MM.1S (cell line): ENCODE measurements at regions not wholly inside any gene's neighbourhood (a gene's known extent, or its start where the extent isn't known, plus 50 kb on each side); places are given as distances from the start of the nearest gene placed in this dataset.
"Not testable (repeated sequence)": the region's sequence is repeated elsewhere in the genome, so short reads cannot be mapped to it uniquely, and the experiment has no call there.

Experiments
- DNase-seq: peaks from one replicate; pipeline ENCODE4 v3.0.0-alpha.2; 2015
- H2AFZ ChIP-seq: fragments of 300-600 bp; sonication (generic); 2 replicates; pipeline ENCODE4 v1.6.0; 2016; ENCODE audit warnings: antibody characterized with exemption, low read length
- H3F3A ChIP-seq: fragments of 300-600 bp; sonication (generic); 2 replicates; pipeline ENCODE4 v1.6.1; 2016; ENCODE audit warnings: mild to moderate bottlenecking, antibody characterized with exemption, low read length, moderate library complexity, mixed read lengths; ENCODE audit not compliant: insufficient read depth
- H3K27ac ChIP-seq: fragments of 300-600 bp; sonication (generic); 2 replicates; pipeline ENCODE4 v1.5.1; 2016; ENCODE audit warnings: mild to moderate bottlenecking, low read length
- H3K27me3 ChIP-seq: fragments of 300-600 bp; sonication (generic); replicated peaks from 2 replicates; pipeline ENCODE4 v1.6.0; 2016; ENCODE audit warnings: low read length; ENCODE audit not compliant: insufficient read depth
- H3K36me3 ChIP-seq: fragments of 300-600 bp; sonication (generic); replicated peaks from 2 replicates; pipeline ENCODE4 v1.6.1; 2016; ENCODE audit warnings: mild to moderate bottlenecking, low read length, mixed read lengths; ENCODE audit not compliant: insufficient read depth
- H3K4me1 ChIP-seq: fragments of 300-600 bp; sonication (generic); 2 replicates; pipeline ENCODE4 v1.6.1; 2016; ENCODE audit warnings: low read length, mixed read lengths
- H3K4me2 ChIP-seq: fragments of 300-600 bp; sonication (generic); 2 replicates; pipeline ENCODE4 v1.6.0; 2016; ENCODE audit warnings: low read depth, low read length
- H3K4me3 ChIP-seq: fragments of 300-600 bp; sonication (generic); 2 replicates; pipeline ENCODE4 v1.5.1; 2016; ENCODE audit warnings: low read length, mixed read lengths
- H3K79me2 ChIP-seq: fragments of 300-600 bp; sonication (generic); 2 replicates; pipeline ENCODE4 v1.6.1; 2016; ENCODE audit warnings: mixed run types, low read length, mixed read lengths
- H3K9ac ChIP-seq: fragments of 300-600 bp; sonication (generic); 2 replicates; pipeline ENCODE4 v1.6.1; 2016; ENCODE audit warnings: low read length, mixed read lengths
- H3K9me2 ChIP-seq: fragments of 300-600 bp; sonication (generic); replicated peaks from 2 replicates; pipeline ENCODE4 v1.6.1; 2016; ENCODE audit warnings: mild to moderate bottlenecking, low read length, mixed read lengths; ENCODE audit not compliant: insufficient read depth
- H3K9me3 ChIP-seq: fragments of 300-600 bp; sonication (generic); replicated peaks from 2 replicates; pipeline ENCODE4 v1.6.1; 2016; ENCODE audit warnings: mild to moderate bottlenecking, low read length, mixed read lengths; ENCODE audit not compliant: insufficient read depth
- H4K20me1 ChIP-seq: fragments of 300-600 bp; sonication (generic); 2 replicates; pipeline ENCODE4 v1.6.1; 2016; ENCODE audit warnings: mild to moderate bottlenecking, low read length, moderate library complexity, mixed read lengths; ENCODE audit not compliant: insufficient read depth
- EZH2 ChIP-seq: fragments of 300-600 bp; sonication (generic); optimal IDR thresholded peaks from 2 replicates; pipeline ENCODE3; 2017; ENCODE audit warnings: low read depth, mild to moderate bottlenecking, antibody characterized with exemption, low read length, mixed read lengths
- EZH2phosphoT487 ChIP-seq: fragments of 300-600 bp; sonication (generic); IDR thresholded peaks from 2 replicates; pipeline ENCODE4 v1.6.1; 2018; ENCODE audit warnings: antibody characterized with exemption, low read length
- TF ChIP-seq, protein P1 (sequence below): fragments of 300-600 bp; sonication (generic); IDR thresholded peaks from 2 replicates; pipeline ENCODE4 v1.5.1; 2016; ENCODE audit warnings: antibody characterized with exemption, low read length, mixed read lengths

DNA sequence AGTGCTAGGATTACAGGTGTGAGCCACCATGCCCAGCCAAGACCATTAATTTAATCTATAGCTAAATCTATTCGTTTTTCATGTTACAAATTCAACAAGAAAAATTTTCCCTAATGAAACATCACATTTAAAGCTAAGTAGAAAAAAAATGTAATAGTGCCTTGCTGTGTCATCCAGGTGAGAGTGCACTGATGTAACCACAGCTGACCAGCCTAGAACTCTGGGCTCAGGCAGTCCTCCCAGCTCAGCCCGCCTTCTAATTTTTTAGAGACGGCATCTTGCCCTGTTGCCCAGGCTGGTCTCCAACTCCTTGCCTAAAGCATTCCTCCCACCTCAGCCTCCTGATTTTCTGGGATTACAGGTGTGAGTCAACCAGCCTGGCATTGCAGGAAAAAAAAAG is 109.0 kb downstream of the PPIAL4G start:
- Histone ChIP-seq H3K4me3 (no peak overlapping the region), H3K79me2 (no peaks in the 10 kb centered on the region), H2AFZ (no peak overlapping the region), H4K20me1 (no peaks in the 10 kb centered on the region), H3K9ac (no peak overlapping the region), H3F3A (no peaks in the 10 kb centered on the region), H3K27ac (no peak overlapping the region), H3K36me3 (no peaks in the 10 kb centered on the region), H3K9me2 (no peaks in the 10 kb centered on the region), H3K4me1 (peaks cover 5% of the 10 kb centered on the region; the same call in 1 of the 2 replicates), H3K9me3 (no peaks in the 10 kb centered on the region), H3K4me2 (no peak overlapping the region), H3K27me3 (no peaks in the 10 kb centered on the region)
- no peak for DNase-seq
- TF ChIP-seq EZH2phosphoT487, result no peak
- no peak for TF ChIP-seq EZH2
- TF ChIP-seq, protein P1, sequence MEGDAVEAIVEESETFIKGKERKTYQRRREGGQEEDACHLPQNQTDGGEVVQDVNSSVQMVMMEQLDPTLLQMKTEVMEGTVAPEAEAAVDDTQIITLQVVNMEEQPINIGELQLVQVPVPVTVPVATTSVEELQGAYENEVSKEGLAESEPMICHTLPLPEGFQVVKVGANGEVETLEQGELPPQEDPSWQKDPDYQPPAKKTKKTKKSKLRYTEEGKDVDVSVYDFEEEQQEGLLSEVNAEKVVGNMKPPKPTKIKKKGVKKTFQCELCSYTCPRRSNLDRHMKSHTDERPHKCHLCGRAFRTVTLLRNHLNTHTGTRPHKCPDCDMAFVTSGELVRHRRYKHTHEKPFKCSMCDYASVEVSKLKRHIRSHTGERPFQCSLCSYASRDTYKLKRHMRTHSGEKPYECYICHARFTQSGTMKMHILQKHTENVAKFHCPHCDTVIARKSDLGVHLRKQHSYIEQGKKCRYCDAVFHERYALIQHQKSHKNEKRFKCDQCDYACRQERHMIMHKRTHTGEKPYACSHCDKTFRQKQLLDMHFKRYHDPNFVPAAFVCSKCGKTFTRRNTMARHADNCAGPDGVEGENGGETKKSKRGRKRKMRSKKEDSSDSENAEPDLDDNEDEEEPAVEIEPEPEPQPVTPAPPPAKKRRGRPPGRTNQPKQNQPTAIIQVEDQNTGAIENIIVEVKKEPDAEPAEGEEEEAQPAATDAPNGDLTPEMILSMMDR, result no peak

DNA sequence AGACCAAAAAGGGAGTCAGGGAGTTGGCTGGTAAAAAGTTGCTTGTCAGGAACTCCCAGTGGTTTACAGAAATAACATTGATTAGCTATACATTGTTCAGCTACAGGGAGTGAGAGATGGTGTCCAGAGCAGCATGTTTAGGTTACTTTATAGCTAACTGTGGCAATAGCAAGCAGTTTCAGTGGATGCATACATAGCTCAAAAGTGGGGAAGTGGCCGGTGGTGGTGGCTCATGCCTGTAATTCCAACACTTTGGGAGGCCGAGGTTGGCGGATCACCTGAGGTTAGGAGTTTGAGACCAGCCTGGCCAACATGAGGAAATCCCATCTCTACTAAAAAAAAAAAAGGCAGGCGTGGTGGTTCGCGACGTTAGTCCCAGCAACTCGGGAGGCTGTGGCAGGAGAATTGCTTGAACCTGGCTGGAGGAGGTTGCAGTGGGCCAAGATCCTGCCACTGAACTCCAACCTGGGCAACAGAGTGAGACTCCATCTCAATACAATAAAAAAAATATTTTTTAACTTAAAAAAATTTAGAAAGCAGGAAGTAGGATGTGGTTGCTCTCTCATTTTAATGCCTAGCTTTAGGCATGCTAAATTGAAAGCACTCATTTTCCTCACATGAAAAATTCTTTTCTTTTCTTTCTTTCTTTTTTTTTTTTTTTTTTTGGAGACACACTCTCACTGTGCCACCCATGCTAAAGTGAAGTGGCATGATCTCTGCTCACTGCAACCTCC is 109.7 kb downstream of the PPIAL4G start:
- no peak for DNase-seq
- H3K9me3 ChIP-seq, result no peaks in the 10 kb centered on the region
- H3K27ac ChIP-seq, result no peak overlapping the region
- H3K79me2 ChIP-seq, result no peaks in the 10 kb centered on the region
- no peak overlapping the region for H3K9ac ChIP-seq
- H4K20me1 ChIP-seq, result no peaks in the 10 kb centered on the region
- peaks cover 5% of the 10 kb centered on the region; the same call in 1 of the 2 replicates for H3K4me1 ChIP-seq
- H3K9me2 ChIP-seq, result no peaks in the 10 kb centered on the region
- no peaks in the 10 kb centered on the region for H3K27me3 ChIP-seq
- H2AFZ ChIP-seq, result no peak overlapping the region
- TF ChIP-seq EZH2 (no peak), EZH2phosphoT487 (no peak)
- TF ChIP-seq, protein P1, result no peak
- no peaks in the 10 kb centered on the region for H3K36me3 ChIP-seq
- no peak overlapping the region for H3K4me2 ChIP-seq
- H3K4me3 ChIP-seq, result no peak overlapping the region
- H3F3A ChIP-seq, result no peaks in the 10 kb centered on the region

DNA sequence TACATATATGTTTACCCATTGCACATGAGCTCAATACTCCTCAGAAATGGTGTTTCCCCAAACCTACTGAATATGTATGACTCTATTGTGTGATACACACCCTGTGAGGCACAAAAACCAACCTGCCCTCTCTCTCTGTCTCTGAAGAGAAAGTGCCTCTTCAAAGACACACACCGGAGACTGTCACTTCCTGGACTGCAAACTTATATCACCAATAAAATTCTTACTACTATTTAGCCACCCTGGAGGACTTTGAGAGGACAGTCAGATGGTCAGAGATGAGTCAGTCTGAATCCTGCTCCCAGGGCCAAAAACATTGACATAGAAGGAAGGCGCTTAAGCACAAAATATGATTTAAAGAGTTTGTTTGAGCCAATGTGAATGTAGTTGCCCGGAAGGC is 110.4 kb downstream of the PPIAL4G start:
- H3F3A ChIP-seq, result no peaks in the 10 kb centered on the region
- DNase-seq, result peak; percentile 19
- TF ChIP-seq, protein P1, result no peak
- TF ChIP-seq EZH2 (no peak), EZH2phosphoT487 (no peak)
- H3K9ac ChIP-seq, result no peak overlapping the region
- no peaks in the 10 kb centered on the region for H3K27me3 ChIP-seq
- H3K4me3 ChIP-seq, result no peak overlapping the region
- no peak overlapping the region for H3K4me2 ChIP-seq
- no peaks in the 10 kb centered on the region for H4K20me1 ChIP-seq
- no peaks in the 10 kb centered on the region for H3K36me3 ChIP-seq
- H3K9me2 ChIP-seq, result no peaks in the 10 kb centered on the region
- no peak overlapping the region for H2AFZ ChIP-seq
- H3K9me3 ChIP-seq, result no peaks in the 10 kb centered on the region
- H3K27ac ChIP-seq, result no peak overlapping the region
- peaks cover 5% of the 10 kb centered on the region; the same call in 1 of the 2 replicates for H3K4me1 ChIP-seq
- H3K79me2 ChIP-seq, result no peaks in the 10 kb centered on the region

DNA sequence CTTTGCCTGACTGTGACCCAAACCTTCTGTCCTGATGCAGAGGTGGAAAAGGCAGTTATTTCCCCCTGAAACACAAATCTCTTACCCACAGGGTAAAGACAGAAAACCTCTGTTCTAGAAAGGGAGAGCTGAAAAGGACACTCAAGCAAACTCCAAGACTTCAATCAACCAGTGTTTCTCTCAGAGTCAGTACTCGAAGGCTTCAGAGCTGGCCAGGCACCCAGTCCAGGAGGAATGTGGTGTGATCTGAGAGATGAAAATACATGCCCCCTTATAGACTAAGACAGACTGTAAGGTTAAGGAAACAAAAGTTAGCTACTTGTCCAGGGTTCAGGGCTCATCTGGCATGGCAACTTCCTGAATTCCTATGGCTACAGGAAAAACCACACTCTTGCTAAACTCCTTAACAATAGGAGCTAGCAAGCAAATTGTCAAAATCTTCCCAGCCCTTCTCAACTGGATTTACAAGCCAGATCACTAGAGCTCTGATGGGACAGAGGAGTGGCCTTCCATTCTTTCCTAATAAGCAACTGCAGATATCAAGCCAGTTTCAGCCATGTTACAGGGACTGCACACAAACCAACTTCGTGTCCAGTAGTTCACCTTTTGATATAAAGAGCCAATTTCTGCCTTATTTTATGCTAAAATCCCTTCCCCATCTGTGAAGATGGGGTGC is 110.9 kb downstream of the PPIAL4G start:
- H2AFZ ChIP-seq, H3K27ac ChIP-seq, H3K4me3 ChIP-seq, H3F3A ChIP-seq, H3K9me3 ChIP-seq, H3K9me2 ChIP-seq, H3K27me3 ChIP-seq, H3K4me1 ChIP-seq, H3K79me2 ChIP-seq, H4K20me1 ChIP-seq, H3K36me3 ChIP-seq, DNase-seq, H3K9ac ChIP-seq, H3K4me2 ChIP-seq: not testable (repeated sequence)
